GM18858 (cell line): ENCODE measurements at regions not wholly inside any gene's neighbourhood (a gene's known extent, or its start where the extent isn't known, plus 50 kb on each side); places are given as distances from the start of the nearest gene placed in this dataset.

Experiments
- ATAC-seq: cut with Tn5 transposase; IDR thresholded peaks from one replicate; pipeline ENCODE4 v1.9.1; 2021; ENCODE audit not compliant: unreplicated experiment

DNA sequence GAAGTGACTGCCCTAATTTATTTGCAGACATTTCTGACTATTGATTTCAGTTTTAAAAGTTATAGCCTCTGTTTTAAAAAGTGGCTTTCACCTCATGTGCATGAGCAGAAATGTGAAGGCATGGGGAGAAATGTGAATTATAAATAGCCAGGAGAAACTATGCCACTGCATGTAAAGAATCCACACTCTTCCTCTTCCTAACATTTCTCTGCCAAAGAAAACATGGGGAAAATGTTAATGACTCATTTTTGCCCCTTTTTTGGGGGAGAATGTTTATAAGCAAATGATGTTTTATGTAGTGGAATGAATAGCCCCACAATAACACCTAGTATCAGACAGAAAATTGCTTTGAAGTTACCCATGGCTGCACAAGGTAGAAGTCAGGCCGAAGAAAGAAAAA, 249.0 kb upstream of the TANK start:
- no peak for ATAC-seq

DNA sequence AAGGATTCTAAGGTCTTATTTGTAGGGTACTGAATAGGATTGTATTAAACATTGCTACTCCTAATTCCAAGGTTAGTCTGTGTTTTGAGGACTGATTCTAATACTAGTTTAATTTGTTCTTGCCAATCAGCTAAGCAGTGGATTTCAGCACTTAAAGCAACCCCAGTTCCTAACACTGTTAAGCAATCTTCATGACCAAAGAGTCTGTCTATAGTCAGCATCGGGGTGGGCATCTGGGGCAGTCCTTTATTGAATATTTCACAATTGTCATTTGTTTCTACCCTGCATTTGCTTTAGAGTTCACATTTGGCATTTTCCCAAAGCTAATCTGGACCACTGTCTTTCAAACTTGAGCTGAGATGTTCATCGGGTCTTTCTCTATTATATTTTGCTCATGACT, 248.0 kb upstream of the TANK start:
- no peak for ATAC-seq

- ATAC-seq = no peak
Observed at GRCh38 chr2:160913323-160913722, 246.9 kb upstream of the TANK start.

GRCh38 chr2:160914217-160914616, 246.0 kb upstream of the TANK start:
- ATAC-seq = no peak

- ATAC-seq = no peak
Observed at GRCh38 chr2:160916300-160916699, 243.9 kb upstream of the TANK start.

DNA sequence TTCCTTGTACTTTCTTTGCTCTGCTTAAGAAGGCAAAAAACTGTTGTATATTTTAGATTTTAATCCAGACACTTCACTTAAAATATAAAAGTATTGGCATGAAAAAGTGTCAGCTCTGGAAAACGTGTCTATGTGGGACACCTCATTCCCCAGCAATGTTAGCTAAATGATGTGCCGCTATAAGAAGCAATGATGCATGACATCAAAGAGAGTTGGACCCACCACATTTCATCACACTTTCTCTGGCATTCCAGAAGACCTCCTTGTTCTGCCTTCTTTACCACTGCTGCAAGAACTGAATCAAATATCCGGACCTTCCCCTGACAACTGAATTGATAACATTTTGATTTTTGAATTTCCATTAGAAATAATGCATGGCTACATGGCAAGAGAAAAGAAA, 242.4 kb upstream of the TANK start:
- ATAC-seq = no peak

GRCh38 chr2:160918258-160918657, 242.0 kb upstream of the TANK start:
- ATAC-seq = no peak

DNA sequence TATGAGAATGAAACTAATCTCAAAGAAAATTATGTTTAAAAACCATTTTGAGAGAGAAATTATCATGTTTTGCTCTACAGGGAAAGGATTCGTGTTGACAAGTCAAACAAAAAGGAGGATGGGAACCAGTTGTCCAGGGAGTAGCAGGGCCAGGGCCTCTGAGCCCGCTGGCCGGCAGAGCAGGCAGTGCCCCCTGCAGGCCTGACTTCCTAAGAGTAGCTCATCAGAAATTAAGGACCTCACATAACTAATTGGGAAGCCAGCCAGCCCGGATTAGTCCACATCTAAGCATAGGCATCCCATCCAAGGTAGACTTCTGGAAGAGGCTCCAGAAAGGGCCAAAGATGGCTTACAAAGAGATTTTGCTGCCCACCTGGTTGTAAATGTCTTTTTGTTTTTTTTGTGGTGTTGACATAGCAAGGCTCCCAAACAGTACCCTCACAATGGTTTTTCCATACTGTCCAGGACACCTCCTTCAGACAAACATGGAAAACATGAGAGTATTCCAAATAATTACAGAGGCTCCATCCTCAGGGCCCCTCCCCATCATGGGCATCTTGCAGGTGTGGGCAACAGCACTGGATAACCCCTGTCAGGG, 241.2 kb upstream of the TANK start:
- no peak for ATAC-seq

DNA sequence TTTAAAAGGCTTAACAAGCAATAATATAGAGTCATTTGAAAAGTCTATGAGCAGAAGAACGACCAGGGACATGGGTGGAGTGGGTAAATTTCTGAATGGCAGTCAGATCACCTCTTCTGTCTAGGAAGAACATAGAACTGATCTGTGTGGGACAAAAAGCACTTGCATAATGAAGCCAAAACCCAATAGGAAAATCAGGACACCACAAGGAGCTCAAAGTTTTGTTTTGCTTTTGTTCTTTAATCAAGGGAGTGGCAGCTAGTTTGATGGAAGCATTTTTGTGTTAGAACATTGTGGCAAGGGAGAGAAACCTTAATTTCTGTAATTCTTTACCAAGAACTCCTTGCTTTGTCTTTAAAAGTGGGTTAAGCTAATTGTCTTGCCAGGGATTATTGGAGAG, 240.2 kb upstream of the TANK start:
- ATAC-seq = no peak

DNA sequence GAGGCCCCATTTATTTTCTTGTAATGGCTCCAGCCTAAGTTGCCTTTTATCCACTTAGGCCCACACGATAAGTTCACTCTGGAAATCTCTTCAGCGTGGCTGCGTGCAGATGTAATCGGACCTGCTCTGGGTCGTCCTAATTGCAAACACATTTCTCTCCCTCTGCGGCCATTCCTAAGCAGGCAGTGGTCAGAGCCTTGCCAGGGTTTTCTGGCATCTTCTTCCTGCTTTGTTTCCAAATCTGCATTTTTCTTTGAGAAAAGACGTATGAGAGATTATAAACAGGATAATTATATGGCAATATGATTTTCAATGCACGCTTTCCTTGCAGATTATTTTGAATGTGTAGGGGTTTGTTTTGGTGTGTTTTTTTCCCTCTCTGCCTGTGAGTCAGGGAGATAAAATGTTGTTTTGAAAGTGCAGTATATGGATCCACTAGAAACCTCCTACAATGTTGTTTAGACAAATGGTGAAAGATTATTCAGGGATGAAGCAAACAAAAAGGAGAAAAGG, 239.4 kb upstream of the TANK start:
- ATAC-seq = no peak

DNA sequence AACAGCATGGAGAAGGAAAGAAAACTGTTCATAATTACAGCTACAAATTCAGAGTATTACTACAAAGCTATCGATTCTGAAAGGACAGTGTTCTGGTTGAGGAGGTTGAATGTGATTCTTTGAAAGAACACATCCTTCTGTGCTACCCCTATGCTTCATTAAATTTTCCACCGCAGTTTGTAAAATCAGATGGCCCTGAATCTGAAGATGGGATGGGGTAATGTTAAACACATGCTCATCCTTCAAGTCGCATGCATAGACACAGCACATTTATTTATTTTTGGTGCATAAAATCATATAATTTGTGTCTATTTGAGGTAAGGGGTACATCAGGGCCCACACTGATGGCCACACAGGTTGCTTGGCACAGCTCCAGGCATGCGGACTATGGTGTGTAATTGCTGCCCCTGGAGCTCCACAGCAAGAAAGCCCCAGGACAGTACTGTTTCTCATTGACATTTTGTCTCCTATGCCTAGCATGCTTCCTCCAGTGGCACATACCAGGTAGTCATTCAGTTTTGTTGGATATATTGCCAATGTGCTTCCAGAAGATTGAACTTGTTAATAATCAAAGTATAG, 238.8 kb upstream of the TANK start:
- no peak for ATAC-seq

DNA sequence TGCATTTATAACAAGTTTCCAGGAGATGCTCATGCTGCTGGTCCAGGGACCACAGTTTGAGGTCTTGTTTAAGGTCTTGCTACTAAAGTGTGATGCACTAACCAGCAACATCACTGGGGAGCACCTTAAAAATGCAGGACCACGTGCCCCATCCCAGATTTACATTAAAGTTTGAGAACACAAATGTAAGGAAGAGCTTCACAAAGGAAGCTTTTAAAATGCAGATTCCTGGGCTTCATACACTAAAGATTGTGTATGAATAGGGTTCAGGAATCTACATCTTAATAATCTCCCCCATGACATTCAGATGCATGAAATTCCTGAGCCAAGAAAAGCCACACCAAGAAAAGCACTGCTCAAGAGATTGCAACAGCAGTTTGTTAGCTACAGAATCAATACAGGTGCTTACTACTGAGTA, 235.3 kb upstream of the TANK start:
- ATAC-seq = no peak

DNA sequence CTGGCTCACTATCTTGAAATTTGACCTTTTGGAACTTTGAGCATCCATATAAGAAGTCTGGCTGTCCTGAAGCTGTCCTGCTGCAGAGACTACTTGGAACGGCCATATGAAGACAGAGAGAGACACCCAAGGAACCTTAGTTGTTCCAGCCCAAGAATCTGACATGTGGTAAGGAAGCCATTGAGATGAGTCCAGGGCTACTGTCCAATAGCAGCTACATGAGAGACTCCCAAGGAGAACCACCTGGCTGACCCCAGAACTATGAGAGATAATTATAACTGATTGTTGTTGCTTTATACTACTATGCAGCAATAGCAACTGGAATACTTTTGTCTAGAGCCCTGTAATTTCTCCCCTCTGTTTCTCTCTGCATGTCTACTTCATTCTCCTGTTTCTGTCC, 234.3 kb upstream of the TANK start:
- no peak for ATAC-seq

GRCh38 chr2:160927324-160927723, 232.9 kb upstream of the TANK start:
- ATAC-seq = no peak

DNA sequence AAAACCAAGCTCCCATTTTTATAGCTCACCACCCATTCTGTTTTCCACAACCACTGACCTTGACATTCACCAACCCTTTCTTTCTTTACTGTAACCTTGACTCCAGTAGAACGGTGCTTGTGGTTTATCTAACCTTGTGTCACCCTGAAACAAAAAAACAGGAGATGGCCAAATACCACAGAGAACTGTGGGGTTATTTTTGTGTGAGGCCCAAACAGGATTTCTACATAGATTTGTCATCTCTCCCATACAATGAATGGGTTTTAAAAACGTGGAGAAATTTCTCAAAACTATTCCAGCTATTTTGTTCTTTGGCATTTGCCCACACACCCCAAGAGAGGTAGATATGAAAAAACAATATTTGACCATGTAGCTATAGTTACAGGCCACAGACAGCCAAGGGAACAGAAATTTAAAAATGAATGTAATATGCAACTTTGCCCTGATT, 231.3 kb upstream of the TANK start:
- no peak for ATAC-seq

- ATAC-seq = no peak
Observed at GRCh38 chr2:160931531-160931930, 228.7 kb upstream of the TANK start.

DNA sequence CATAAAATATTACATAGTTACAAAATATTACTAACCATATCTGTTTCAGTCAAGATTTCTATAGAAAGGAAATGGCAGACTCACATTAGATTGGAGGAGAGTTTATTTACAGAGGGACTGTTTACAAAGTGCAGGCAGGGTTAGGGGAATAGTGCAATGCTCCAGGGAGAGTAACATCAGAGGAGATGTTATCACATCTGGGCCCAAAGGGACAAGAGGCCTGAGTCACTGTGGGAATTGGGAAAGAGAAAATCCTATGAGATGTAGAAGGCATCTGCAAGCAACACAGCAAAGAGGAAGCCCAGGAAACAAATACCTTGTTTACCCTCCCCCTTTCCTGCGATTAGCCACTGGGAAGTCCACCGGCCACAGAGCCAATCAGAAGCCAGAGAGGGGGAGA, 227.3 kb upstream of the TANK start:
- no peak for ATAC-seq

DNA sequence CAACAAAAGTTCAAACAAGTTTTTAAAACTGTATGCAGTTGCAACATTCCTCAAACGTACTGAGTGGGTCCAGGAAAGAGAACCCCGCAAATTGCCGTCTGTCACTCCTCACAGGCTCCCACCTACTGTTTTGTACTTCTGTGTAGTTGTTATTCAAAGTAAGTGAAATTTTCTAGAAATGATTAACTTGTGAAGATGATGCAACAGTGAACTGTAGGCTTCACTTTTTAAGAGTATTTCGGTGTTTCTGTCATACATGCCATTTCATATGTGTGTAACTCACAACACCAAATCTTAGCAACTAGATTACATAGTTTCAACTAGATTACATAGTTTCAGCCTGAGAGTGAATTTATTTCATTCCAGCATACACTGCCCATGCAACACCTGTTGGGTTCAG, 226.0 kb upstream of the TANK start:
- ATAC-seq = no peak

GRCh38 chr2:160934991-160935390, 225.2 kb upstream of the TANK start:
- ATAC-seq = no peak

DNA sequence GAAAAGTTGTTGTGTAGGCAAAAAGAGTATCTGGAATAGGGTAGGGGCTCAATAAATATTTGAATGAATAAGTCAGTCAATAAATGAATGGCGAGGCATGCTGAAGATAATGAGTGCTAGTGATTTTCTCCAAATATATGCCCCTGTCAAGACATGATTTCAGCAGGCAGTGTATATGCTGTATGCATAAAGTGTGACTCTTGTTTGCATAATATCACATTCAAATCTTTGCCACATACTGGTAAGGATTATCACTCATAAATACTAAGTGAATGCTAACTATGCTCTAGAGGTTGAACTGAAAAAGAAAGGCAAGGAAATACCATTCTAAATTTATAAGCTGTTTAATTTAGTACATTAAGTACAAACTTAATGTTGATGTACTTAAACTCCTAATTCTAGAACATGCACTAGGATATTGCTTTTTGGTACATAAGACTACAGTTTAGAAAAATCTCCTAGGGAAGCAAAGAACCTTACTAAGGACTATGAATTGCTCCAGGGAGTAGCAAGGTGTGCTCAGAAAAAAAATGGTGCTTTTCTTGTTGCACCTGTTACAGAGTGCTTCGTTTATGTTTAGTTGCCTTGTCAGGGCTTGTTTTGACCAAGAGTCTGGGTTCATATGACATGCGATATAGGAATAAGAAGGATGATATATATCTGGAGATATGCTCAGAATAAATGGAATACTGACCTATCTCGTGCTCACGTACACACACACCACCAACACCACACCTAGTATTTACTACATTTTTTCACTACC, 224.0 kb upstream of the TANK start:
- no peak for ATAC-seq

- ATAC-seq = no peak
Observed at GRCh38 chr2:160940271-160940670, 220.0 kb upstream of the TANK start.

GRCh38 chr2:160940699-160941098, 219.5 kb upstream of the TANK start:
- peak; percentile 78 for ATAC-seq
